ENCODE measurements at regions not wholly inside any gene's neighbourhood (a gene's known extent, or its start where the extent isn't known, plus 50 kb on each side); places are given as distances from the start of the nearest gene placed in this dataset.
"Not testable (repeated sequence)": the region's sequence is repeated elsewhere in the genome, so short reads cannot be mapped to it uniquely, and the experiment has no call there.

GRCh38 chr14:34275078-34275477 is 187.0 kb downstream of the SPTSSA start:
- no peak overlapping the region for H3K27ac Mint-ChIP-seq (ENCODE audit: unreplicated experiment)
- H3K9me3 Mint-ChIP-seq (ENCODE audit: low read depth, unreplicated experiment): no peaks in the 10 kb centered on the region
- CTCF ChIA-PET: no interaction called here
- DNase-seq: no peak
- H3K27me3 Mint-ChIP-seq (ENCODE audit: unreplicated experiment): no peaks in the 10 kb centered on the region
- H3K4me1 Mint-ChIP-seq (ENCODE audit: low read depth, unreplicated experiment): peaks cover 13% of the 10 kb centered on the region
- TF ChIP-seq CTCF (IDR thresholded peaks at IDR 0.05; ENCODE audit: unreplicated experiment): no peak
- intact Hi-C loops (cut with micrococcal nuclease; ENCODE audit: unreplicated experiment): no loop called here
- H3K4me3 Mint-ChIP-seq (ENCODE audit: low read depth, unreplicated experiment): no peak overlapping the region
- BruUV-seq (replicated peaks): no TSS peak
- H3K36me3 Mint-ChIP-seq (ENCODE audit: insufficient read depth, unreplicated experiment): no peaks in the 10 kb centered on the region

- H3K27ac Mint-ChIP-seq (ENCODE audit: unreplicated experiment); intact Hi-C loops (cut with micrococcal nuclease; ENCODE audit: unreplicated experiment); H3K4me3 Mint-ChIP-seq (ENCODE audit: low read depth, unreplicated experiment); H3K27me3 Mint-ChIP-seq (ENCODE audit: unreplicated experiment); H3K9me3 Mint-ChIP-seq (ENCODE audit: low read depth, unreplicated experiment); DNase-seq; BruUV-seq (replicated peaks); H3K36me3 Mint-ChIP-seq (ENCODE audit: insufficient read depth, unreplicated experiment); CTCF ChIA-PET: not testable (repeated sequence)
- peaks cover 13% of the 10 kb centered on the region for H3K4me1 Mint-ChIP-seq (ENCODE audit: low read depth, unreplicated experiment)
Measured at GRCh38 chr14:34273716-34274115, 188.3 kb downstream of the SPTSSA start.

- CTCF ChIA-PET: no interaction called here
- no peaks in the 10 kb centered on the region for H3K9me3 Mint-ChIP-seq (ENCODE audit: low read depth, unreplicated experiment)
- TF ChIP-seq CTCF (IDR thresholded peaks at IDR 0.05; ENCODE audit: unreplicated experiment): no peak
- intact Hi-C loops (cut with micrococcal nuclease; ENCODE audit: unreplicated experiment): no loop called here
- H3K27me3 Mint-ChIP-seq (ENCODE audit: unreplicated experiment): no peaks in the 10 kb centered on the region
- H3K4me3 Mint-ChIP-seq (ENCODE audit: low read depth, unreplicated experiment): no peak overlapping the region
- H3K4me1 Mint-ChIP-seq (ENCODE audit: low read depth, unreplicated experiment): no peaks in the 10 kb centered on the region
- H3K36me3 Mint-ChIP-seq (ENCODE audit: insufficient read depth, unreplicated experiment): no peaks in the 10 kb centered on the region
- no peak overlapping the region for H3K27ac Mint-ChIP-seq (ENCODE audit: unreplicated experiment)
- no TSS peak for BruUV-seq (replicated peaks)
- DNase-seq: no peak
Measured at GRCh38 chr14:34270361-34270760, 191.7 kb downstream of the SPTSSA start.

- CTCF ChIA-PET: no interaction called here
- Mint-ChIP-seq H3K9me3 (ENCODE audit: low read depth, unreplicated experiment) (no peaks in the 10 kb centered on the region), H3K27me3 (ENCODE audit: unreplicated experiment) (peaks cover 9% of the 10 kb centered on the region), H3K4me1 (ENCODE audit: low read depth, unreplicated experiment) (no peaks in the 10 kb centered on the region), H3K27ac (ENCODE audit: unreplicated experiment) (no peak overlapping the region), H3K36me3 (ENCODE audit: insufficient read depth, unreplicated experiment) (no peaks in the 10 kb centered on the region), H3K4me3 (ENCODE audit: low read depth, unreplicated experiment) (no peak overlapping the region)
- BruUV-seq (replicated peaks): no TSS peak
- no peak for TF ChIP-seq CTCF (IDR thresholded peaks at IDR 0.05; ENCODE audit: unreplicated experiment)
- intact Hi-C loops (cut with micrococcal nuclease; ENCODE audit: unreplicated experiment): no loop called here
- DNase-seq: no peak
Measured at GRCh38 chr14:34266344-34266743, 195.7 kb downstream of the SPTSSA start.

GRCh38 chr14:34262127-34262910 is 199.7 kb downstream of the SPTSSA start:
- BruUV-seq (replicated peaks): no TSS peak
- H3K4me3 Mint-ChIP-seq (ENCODE audit: low read depth, unreplicated experiment): no peak overlapping the region
- no peaks in the 10 kb centered on the region for H3K9me3 Mint-ChIP-seq (ENCODE audit: low read depth, unreplicated experiment)
- TF ChIP-seq CTCF (IDR thresholded peaks at IDR 0.05; ENCODE audit: unreplicated experiment): no peak
- CTCF ChIA-PET: no interaction called here
- H3K27me3 Mint-ChIP-seq (ENCODE audit: unreplicated experiment): peaks cover 9% of the 10 kb centered on the region
- H3K27ac Mint-ChIP-seq (ENCODE audit: unreplicated experiment): no peak overlapping the region
- DNase-seq: no peak
- intact Hi-C loops (cut with micrococcal nuclease; ENCODE audit: unreplicated experiment): no loop called here
- H3K4me1 Mint-ChIP-seq (ENCODE audit: low read depth, unreplicated experiment): no peaks in the 10 kb centered on the region
- H3K36me3 Mint-ChIP-seq (ENCODE audit: insufficient read depth, unreplicated experiment): no peaks in the 10 kb centered on the region

All from Calu3 (cell line).